ENCODE measurements at regions not wholly inside any gene's neighbourhood (a gene's known extent, or its start where the extent isn't known, plus 50 kb on each side); places are given as distances from the start of the nearest gene placed in this dataset.

DNA sequence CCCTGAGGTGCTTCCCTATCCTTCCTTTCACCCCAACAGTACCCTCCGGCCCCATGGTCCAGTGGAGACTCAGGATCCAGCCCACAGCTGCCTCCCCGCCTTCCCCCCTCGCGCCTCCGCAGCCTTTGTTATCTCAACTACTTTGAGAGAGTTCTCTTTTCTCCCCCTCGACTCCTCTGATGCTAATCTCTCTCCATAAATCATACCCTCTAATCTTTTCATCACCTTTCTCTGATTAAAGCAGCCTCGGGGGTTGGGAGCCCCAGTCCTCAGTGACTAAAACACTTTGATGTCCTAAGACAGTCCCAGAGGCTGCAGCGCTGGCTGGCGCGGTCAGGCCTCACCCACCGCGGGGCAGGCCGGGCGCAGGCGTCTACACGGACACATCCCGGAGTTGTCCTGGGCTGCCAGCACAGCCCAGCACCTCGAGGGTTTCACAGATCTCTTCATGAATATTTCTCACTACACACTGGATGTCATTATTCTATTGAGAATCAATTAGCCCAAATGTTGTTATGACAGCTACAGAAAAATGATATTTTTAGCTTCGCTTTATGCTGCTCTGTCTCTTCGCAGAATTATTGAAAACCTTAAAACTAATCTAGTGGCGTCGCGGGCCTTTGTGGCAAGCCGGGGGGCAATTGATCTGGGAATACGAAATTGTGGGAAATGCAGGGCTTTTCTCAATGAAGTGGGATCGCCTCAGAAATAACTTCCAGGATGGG, 289.5 kb downstream of the RRAGC start:
- DNase-seq: no peak

GRCh38 chr1:38568061-38568857, 291.3 kb downstream of the RRAGC start:
- no peak for DNase-seq

- no peak for DNase-seq
Observed at GRCh38 chr1:38567401-38567800, 292.2 kb downstream of the RRAGC start.

DNA sequence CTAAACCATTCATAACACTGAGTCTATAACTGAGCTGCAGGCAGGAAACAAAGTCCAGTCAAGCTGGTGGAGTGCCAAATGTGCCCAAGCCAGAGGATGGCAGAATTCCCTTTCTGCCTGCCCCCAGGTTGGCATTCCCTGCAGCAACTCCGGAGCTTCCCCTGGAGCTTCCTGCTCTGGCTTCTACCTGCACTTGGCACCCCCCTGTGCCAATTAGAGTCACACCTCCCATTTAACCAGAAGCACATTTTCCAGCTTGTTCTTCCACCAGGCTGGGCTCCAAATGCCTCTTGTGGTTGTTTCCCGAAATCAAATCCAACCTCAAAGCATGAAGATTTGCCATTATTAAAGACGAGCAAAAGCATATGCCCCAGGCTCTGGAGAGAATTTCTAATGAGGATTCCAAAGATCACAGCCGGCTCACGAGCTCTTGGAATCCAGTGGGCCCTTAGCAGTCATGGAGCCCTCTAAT, 294.5 kb downstream of the RRAGC start:
- DNase-seq: no peak

GRCh38 chr1:38563942-38564735, 295.4 kb downstream of the RRAGC start:
- DNase-seq: no peak

GRCh38 chr1:38561725-38562124, 297.8 kb downstream of the RRAGC start:
- DNase-seq: no peak

- no peak for DNase-seq
Observed at GRCh38 chr1:38561110-38561509, 298.5 kb downstream of the RRAGC start.

DNA sequence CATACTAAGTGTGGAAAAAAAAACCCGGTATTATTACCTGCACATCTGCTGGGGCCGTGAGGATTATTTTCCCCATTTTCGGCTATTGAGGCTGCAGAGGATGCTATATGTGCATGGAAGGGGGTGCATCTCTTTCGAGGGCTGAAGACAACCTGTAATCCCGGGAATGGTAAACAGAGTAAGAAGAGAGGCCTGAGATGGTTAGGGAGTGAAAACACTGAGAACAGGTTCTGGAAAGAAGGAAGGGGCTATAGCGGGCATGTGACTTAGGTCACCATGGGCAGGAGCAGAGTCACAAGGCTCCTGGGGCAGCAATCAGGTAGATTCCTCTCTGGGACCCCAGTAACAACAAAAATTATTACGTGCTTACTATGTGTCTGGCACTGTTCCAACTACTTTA, 299.1 kb downstream of the RRAGC start:
- DNase-seq: no peak

- peak in 3 of 4 experiments; percentile 41 to 69 (median 69) for DNase-seq
Observed at GRCh38 chr1:38559446-38560165, 300.0 kb downstream of the RRAGC start.

DNA sequence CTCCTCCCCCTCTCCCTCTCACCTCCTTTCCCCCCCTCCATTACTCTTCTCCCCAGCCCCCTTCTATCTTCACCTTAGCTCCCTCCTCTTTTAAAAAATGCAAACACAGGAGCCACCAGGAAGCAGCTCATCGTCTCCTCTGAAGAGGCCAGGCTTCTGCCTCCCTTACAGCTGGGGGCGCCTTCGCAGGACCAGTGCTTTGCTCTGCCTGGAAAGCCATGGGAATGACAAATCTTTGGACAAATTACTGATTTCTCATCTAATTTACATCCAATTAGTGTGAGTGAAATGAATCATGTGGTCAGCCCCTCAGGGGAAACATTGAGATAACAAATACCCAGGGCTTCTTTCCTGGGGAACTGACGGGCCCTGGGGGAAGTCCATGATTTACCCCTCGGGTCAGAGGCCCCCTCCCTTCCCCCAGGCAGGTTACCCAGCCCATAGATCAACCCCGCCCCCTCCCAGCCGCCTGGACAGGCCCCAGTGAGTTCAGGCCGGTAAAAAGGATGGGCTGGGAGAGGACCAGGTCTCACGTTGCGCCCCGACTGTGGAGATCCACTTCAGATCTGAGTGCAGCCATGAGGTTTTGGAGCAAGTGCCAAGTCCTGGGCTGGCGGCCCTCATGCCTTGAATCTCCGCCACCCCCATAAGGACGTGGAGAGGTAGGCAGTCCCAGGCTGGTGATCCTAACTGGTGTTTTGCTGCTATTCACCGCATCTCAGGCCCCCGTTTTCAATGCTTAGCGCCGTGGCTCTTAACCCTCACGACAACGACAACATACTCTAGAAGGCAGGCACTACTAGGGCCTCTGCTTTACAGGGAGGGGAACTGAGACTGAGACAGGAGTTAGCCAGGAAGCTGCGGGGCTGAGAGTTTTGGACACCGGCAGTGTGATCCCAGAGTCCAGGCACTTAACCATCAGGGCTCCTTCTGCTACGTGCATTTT, 300.8 kb downstream of the RRAGC start:
- DNase-seq: no peak

DNA sequence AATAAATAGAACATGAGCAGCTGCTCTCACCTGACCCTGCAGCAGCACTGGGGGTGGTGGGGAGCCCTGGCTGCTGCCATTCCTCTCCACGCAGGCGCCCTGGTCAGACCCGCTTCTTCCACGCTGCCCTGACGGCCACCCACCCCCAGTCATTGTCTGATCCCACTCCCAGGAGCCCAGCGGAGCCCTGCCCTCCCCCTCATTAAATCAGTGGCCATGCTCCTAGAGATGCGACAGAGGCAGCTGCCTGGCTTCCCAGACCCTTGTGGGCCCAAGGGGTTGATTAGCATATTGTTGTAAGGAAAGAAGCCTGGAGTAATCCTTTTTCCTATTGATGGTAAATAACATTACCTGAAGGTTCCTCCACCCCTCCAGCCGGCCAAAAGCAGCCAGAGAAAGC, 301.5 kb downstream of the RRAGC start:
- no peak for DNase-seq

DNA sequence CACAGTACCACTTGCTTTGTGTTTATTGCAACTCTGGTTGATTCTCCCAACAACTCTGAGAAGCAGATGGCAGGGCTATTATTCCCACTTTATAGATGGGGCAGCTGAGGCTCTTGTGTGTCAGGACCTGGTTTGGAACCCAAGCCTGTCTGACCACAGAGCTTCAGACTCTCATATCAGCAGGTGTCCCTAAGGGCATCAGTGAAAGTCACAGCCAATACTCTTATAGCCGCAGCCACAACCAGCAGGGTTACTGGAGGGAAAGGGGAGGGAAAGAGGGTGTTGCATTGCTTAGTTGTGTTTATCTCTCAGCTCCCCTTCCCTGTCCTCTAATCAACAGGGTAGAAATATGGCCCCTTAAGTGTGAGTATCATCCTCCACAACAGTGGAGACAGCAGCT, 304.0 kb downstream of the RRAGC start:
- no peak for DNase-seq

GRCh38 chr1:38555130-38555529, 304.4 kb downstream of the RRAGC start:
- DNase-seq: no peak

- no peak for DNase-seq
Observed at GRCh38 chr1:38551318-38552307, 308.0 kb downstream of the RRAGC start.

DNA sequence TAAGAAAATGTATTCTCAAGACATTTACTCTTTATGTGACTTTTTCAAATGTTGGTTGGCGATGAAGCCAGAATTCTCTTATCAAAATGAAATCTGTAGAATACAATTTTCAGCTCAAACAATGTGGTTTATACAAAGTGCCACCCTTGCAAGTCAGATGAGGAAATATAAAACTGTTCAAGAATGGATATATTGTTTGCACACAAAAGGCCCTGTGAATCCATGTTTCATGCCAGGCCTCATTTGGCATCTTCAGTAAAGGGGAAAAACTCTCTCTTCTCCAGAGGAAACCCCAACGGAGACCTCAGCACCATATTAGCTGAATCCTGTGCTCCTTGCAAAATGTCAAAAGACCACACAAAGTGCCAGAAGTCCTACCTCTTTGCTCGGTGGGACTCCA, 310.4 kb downstream of the RRAGC start:
- DNase-seq: no peak

DNA sequence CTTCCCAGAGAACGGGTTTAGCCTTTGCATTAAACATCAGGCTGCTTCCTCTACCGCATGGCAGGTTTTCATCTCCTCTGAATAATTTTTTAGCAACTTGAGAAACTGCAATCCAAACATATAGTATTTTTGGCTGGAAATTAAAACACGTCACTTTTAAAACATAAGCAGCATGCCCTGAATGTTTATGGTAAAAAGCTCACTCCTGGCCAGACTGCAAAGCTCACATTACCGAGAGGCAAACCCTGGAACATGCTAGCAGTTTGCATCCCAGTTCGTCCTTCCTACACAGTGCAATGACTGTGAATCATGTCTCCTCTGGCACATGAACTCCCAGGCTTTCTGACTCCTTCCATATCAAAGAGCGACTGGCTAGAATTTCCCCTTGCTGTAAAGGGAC, 312.3 kb downstream of the RRAGC start:
- no peak for DNase-seq

- DNase-seq: no peak
Observed at GRCh38 chr1:38546636-38547035, 312.9 kb downstream of the RRAGC start.

DNA sequence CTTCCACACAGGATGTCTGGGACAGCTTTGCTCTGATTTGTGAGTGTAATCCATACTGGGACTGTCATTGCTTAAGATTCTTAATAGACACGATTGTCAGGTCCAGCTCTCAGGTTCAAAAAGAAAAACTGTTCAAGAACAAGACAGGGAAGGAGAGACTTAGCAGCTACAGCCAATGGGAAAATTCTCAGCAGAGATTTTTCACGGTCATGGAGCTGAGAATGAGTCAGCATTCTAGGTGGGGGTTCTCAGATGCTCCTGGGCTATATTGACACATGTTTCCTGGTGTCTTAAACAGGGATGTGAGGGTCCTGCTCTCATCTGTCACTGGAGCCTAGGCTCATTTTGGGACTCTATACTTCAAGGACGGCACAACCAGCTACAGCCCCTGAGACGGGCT, 318.3 kb downstream of the RRAGC start:
- DNase-seq: no peak

GRCh38 chr1:38539931-38540330, 319.6 kb downstream of the RRAGC start:
- no peak for DNase-seq

DNA sequence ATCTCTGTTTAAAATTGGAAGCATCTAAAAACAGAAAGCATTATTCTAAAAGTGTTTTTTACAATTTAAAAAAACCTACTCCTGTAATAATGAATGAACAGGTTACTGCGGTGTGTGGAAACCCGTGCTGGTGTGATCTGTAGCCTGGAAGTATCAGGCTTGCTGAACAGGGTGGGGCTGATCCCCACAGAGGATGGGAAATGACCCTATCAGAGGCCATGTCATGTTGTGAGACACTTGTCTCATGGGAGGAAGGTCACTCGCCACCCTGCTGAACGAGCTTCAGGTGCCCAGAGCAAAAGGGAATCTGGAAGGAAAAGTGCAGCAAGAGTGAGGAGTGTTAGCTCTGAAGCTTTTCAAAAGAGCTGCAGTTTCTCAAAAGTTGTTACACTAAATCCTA, 320.7 kb downstream of the RRAGC start:
- DNase-seq: no peak
